ENCODE measurements at regions not wholly inside any gene's neighbourhood (a gene's known extent, or its start where the extent isn't known, plus 50 kb on each side); places are given as distances from the start of the nearest gene placed in this dataset.

GRCh38 chrX:16476692-16477091 is 173.3 kb upstream of the S100G start:
- Mint-ChIP-seq H3K9me3 (ENCODE audit: low read depth) (no peaks in the 10 kb centered on the region), H3K4me3 (ENCODE audit: low read depth) (no peak overlapping the region), H3K27me3 (no peaks in the 10 kb centered on the region), H3K27ac (no peak overlapping the region), H3K4me1 (ENCODE audit: low read depth) (peaks cover 22% of the 10 kb centered on the region), H3K36me3 (ENCODE audit: insufficient read depth) (peaks cover 9% of the 10 kb centered on the region)
- DNase-seq (ENCODE audit: low spot score, unreplicated experiment): no peak
- no peak for TF ChIP-seq CTCF (IDR thresholded peaks at IDR 0.05; ENCODE audit: unreplicated experiment)

GRCh38 chrX:16479206-16479869 is 170.6 kb upstream of the S100G start:
- DNase-seq (ENCODE audit: low spot score, unreplicated experiment): no peak
- H3K27ac Mint-ChIP-seq: peak overlapping the region; percentile 12
- no peaks in the 10 kb centered on the region for H3K27me3 Mint-ChIP-seq
- peaks cover 14% of the 10 kb centered on the region for H3K4me1 Mint-ChIP-seq (ENCODE audit: low read depth)
- no peak for TF ChIP-seq CTCF (IDR thresholded peaks at IDR 0.05; ENCODE audit: unreplicated experiment)
- H3K9me3 Mint-ChIP-seq (ENCODE audit: low read depth): no peaks in the 10 kb centered on the region
- no peak overlapping the region for H3K4me3 Mint-ChIP-seq (ENCODE audit: low read depth)
- peaks cover 10% of the 10 kb centered on the region for H3K36me3 Mint-ChIP-seq (ENCODE audit: insufficient read depth)

- Mint-ChIP-seq H3K27ac (no peak overlapping the region), H3K36me3 (ENCODE audit: insufficient read depth) (peaks cover 6% of the 10 kb centered on the region), H3K27me3 (no peaks in the 10 kb centered on the region), H3K4me1 (ENCODE audit: low read depth) (peaks cover 14% of the 10 kb centered on the region), H3K4me3 (ENCODE audit: low read depth) (no peak overlapping the region), H3K9me3 (ENCODE audit: low read depth) (no peaks in the 10 kb centered on the region)
- no peak for TF ChIP-seq CTCF (IDR thresholded peaks at IDR 0.05; ENCODE audit: unreplicated experiment)
- no peak for DNase-seq (ENCODE audit: low spot score, unreplicated experiment)
Measured at GRCh38 chrX:16480049-16480448, 169.9 kb upstream of the S100G start.

- H3K36me3 Mint-ChIP-seq (ENCODE audit: insufficient read depth): peaks cover 14% of the 10 kb centered on the region
- DNase-seq (ENCODE audit: low spot score, unreplicated experiment): no peak
- H3K4me1 Mint-ChIP-seq (ENCODE audit: low read depth): peaks cover 8% of the 10 kb centered on the region
- H3K9me3 Mint-ChIP-seq (ENCODE audit: low read depth): peaks cover 6% of the 10 kb centered on the region
- no peak for TF ChIP-seq CTCF (IDR thresholded peaks at IDR 0.05; ENCODE audit: unreplicated experiment)
- no peaks in the 10 kb centered on the region for H3K27me3 Mint-ChIP-seq
- no peak overlapping the region for H3K27ac Mint-ChIP-seq
- no peak overlapping the region for H3K4me3 Mint-ChIP-seq (ENCODE audit: low read depth)
Measured at GRCh38 chrX:16484338-16484737, 165.6 kb upstream of the S100G start.

GRCh38 chrX:16487620-16488385 is 162.2 kb upstream of the S100G start:
- Mint-ChIP-seq H3K4me3 (ENCODE audit: low read depth) (no peak overlapping the region), H3K27me3 (no peaks in the 10 kb centered on the region), H3K4me1 (ENCODE audit: low read depth) (peaks cover 2% of the 10 kb centered on the region), H3K9me3 (ENCODE audit: low read depth) (peaks cover 6% of the 10 kb centered on the region), H3K36me3 (ENCODE audit: insufficient read depth) (peaks cover 18% of the 10 kb centered on the region), H3K27ac (no peak overlapping the region)
- no peak for DNase-seq (ENCODE audit: low spot score, unreplicated experiment)
- TF ChIP-seq CTCF (IDR thresholded peaks at IDR 0.05; ENCODE audit: unreplicated experiment): no peak

Data from progenitor cell of endocrine pancreas (in vitro differentiated cells).